C4-2B (cell line): ENCODE measurements at regions not wholly inside any gene's neighbourhood (a gene's known extent, or its start where the extent isn't known, plus 50 kb on each side); places are given as distances from the start of the nearest gene placed in this dataset.

Source experiments
- CTCF ChIP-seq: fragments of 450-650 bp; conservative IDR thresholded peaks from 2 replicates; pipeline ENCODE4 v1.5.1; 2017; ENCODE audit warnings: mild to moderate bottlenecking
- ZFX ChIP-seq: fragments of 450-650 bp; IDR thresholded peaks from 2 replicates; pipeline ENCODE4 v1.6.1; 2017

GRCh38 chr6:15184441-15184861 is 61.4 kb upstream of the JARID2 start:
- TF ChIP-seq CTCF = no peak
- no peak for TF ChIP-seq ZFX
